D721Med (cell line): ENCODE measurements at regions not wholly inside any gene's neighbourhood (a gene's known extent, or its start where the extent isn't known, plus 50 kb on each side); places are given as distances from the start of the nearest gene placed in this dataset.

Source experiments
- DNase-seq: peaks from one replicate; pipeline ENCODE4 v3.0.0; 2011; ENCODE audit warnings: low spot score; ENCODE audit not compliant: insufficient read length
- FAIRE-seq: peaks from 2 replicates; lab custom pipeline; 2011; peaks lifted over from hg19 to GRCh38; lab: Jason Lieb, UNC
- CTCF ChIP-seq: IDR thresholded peaks from 2 replicates; pipeline ENCODE4 v1.5.1; 2012; ENCODE audit warnings: mild to moderate bottlenecking, control low read depth; ENCODE audit not compliant: insufficient read depth; ENCODE audit errors: missing control alignments

GRCh38 chr6:56359201-56359899 is 112.0 kb upstream of the COL21A1 start:
- FAIRE-seq (peak; percentile 80), DNase-seq (no peak)
- peak; percentile 79 for TF ChIP-seq CTCF

DNA sequence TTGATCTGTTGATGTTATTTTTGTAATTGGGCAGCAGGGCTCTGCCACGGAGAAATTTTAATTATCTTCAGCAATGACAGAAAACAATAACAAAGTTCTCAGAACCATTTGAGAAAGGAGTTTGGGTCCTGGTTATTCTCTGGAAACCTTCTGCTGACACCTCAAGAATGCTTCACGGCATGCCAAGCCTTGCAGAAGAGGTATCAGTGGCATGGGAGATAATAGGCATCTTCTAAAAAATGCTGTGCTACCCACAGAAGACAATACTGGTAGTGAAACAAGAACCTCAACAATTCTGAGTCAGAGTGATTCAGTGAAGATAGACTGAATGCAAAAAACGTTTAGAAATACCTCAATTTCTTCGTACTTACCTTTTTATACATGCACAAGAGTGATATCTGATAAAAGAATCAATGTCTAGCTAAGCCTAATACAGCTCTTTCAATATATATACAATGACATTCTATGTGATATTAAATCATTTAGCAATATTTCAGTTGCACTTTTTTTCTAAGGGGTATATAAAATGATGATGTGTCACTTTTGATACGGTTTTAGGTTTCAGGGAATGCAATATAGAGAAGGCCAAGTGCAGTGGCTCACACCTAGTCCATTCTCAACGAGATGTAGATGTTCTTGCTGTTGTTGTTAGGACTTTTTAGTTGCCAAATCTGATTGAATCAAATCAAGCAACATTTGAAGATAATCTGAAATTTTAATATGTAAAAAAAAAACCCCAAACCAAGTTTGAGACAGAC is 110.4 kb upstream of the COL21A1 start:
- TF ChIP-seq CTCF: no peak
- no peak for FAIRE-seq
- no peak for DNase-seq

GRCh38 chr6:56356426-56356825 is 109.0 kb upstream of the COL21A1 start:
- TF ChIP-seq CTCF: no peak
- DNase-seq: no peak
- FAIRE-seq: no peak

- TF ChIP-seq CTCF: no peak
- no peak for FAIRE-seq
- no peak for DNase-seq
Measured at GRCh38 chr6:56353860-56354259, 106.5 kb upstream of the COL21A1 start.

GRCh38 chr6:56350628-56351260 is 103.4 kb upstream of the COL21A1 start:
- DNase-seq: no peak
- no peak for FAIRE-seq
- TF ChIP-seq CTCF: no peak

DNA sequence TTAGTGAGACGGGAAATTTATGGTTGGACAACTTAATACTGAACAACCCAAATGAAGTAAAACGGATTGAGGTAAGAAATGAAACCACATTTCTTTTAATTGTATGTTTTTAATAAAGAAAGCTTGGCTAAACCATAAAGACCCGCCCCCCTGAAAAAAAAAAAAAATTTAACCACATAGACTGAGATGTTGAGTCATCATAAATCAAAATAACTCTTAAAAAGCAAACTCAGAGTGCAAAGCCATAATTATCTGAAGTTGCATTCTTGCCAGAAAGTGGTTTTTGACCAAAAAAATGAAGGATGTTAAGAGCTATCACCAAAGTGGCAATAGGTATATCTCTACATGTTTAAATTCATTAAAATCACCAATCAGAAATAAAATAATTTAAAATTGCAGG is 101.8 kb upstream of the COL21A1 start:
- no peak for DNase-seq
- no peak for FAIRE-seq
- no peak for TF ChIP-seq CTCF
